Spleen (tissue), 11 donors: ENCODE measurements at regions not wholly inside any gene's neighbourhood (a gene's known extent, or its start where the extent isn't known, plus 50 kb on each side); places are given as distances from the start of the nearest gene placed in this dataset.

Source experiments
- DNase-seq: peaks from one replicate; pipeline ENCODE4 v3.0.0-alpha.2; 2020
- H3K27ac ChIP-seq, 8 donors: fragments of 200-600 bp; sonication (generic) in 7 of 8; 1 replicate in 4 of 8; 2 replicates in 4 of 8; pipeline versions ENCODE4 v1.5.0 to v1.8.0; 2016 to 2021; ENCODE audit warnings: inconsistent platforms in 4 of 8, mild to moderate bottlenecking in 4 of 8, moderate library complexity in 1 of 8
- H3K27me3 ChIP-seq, 7 donors: fragments of 200-600 bp; sonication (generic) in 6 of 7; replicated peaks in 1 of 7; 1 replicate in 4 of 7; 2 replicates in 3 of 7; pipeline versions ENCODE4 v1.5.0 to v1.8.0; 2016 to 2021; ENCODE audit warnings: inconsistent platforms in 3 of 7, mild to moderate bottlenecking in 1 of 7
- H3K36me3 ChIP-seq, 6 donors: fragments of 200-600 bp; sonication (generic) in 5 of 6; 1 replicate in 4 of 6; 2 replicates in 2 of 6; pipeline versions ENCODE4 v1.5.0 to v1.8.0; 2016 to 2021; ENCODE audit warnings: inconsistent platforms in 2 of 6
- H3K4me1 ChIP-seq, 6 donors: fragments of 200-600 bp; sonication (generic) in 5 of 6; 1 replicate in 3 of 6; 2 replicates in 3 of 6; pipeline versions ENCODE4 v1.5.0 to v1.8.0; 2016 to 2021; ENCODE audit warnings: inconsistent platforms in 3 of 6
- H3K4me3 ChIP-seq, 8 donors: fragments of 200-600 bp; sonication (generic) in 7 of 8; 1 replicate in 4 of 8; 2 replicates in 4 of 8; pipeline versions ENCODE4 v1.5.0 to v1.8.0; 2016 to 2021; ENCODE audit warnings: inconsistent platforms in 4 of 8, mild to moderate bottlenecking in 4 of 8, moderate library complexity in 2 of 8
- H3K9me3 ChIP-seq, 8 donors: fragments of 200-600 bp; sonication (generic) in 7 of 8; 1 replicate in 4 of 8; 2 replicates in 4 of 8; pipeline versions ENCODE4 v1.5.0 to v1.8.0; 2016 to 2021; ENCODE audit warnings: inconsistent platforms in 4 of 8
- POLR2A ChIP-seq, 3 donors: fragments of 450-650 bp; IDR thresholded peaks; one replicate each; pipeline ENCODE4 v1.5.1; 2017; ENCODE audit warnings: antibody characterized with exemption in 3 of 3, mild to moderate bottlenecking in 1 of 3
- POLR2AphosphoS5 ChIP-seq, 3 donors: sonication (generic); formaldehyde crosslinking; IDR thresholded peaks; one replicate each; pipeline ENCODE4 v1.5.1; 2017; ENCODE audit warnings: antibody characterized with exemption in 3 of 3
- WGBS, 5 donors: extraction: QIAGEN DNeasy Blood & Tissue Kit in 3 of 5; methylation state at CpG; one replicate each; pipeline versions ENCODE4 v1.1.5 to v1.1.7; 2013 to 2018; 5-methylcytosine and 5-hydroxymethylcytosine counted together
- intact Hi-C: fragments of 100-400 bp; cut with DNase I; formaldehyde crosslinking; loops from one replicate; pipeline ENCODE4 v1.15.0; 2023; ENCODE audit warnings: low total_unique reads
- TF ChIP-seq, protein P1 (sequence below), 11 experiments: fragments of 200-600 bp in 7 of 11; fragments of 450-650 bp in 4 of 11; sonication (generic) in 4 of 11; IDR thresholded peaks in 8 of 11; conservative IDR thresholded peaks in 3 of 11; 1 replicate in 7 of 11; 2 replicates in 4 of 11; pipeline versions ENCODE4 v1.4.0 to v1.8.0; 2016 to 2021; ENCODE audit warnings: antibody characterized with exemption in 11 of 11, inconsistent platforms in 4 of 11, mild to moderate bottlenecking in 1 of 11
- donor health status: healthy with polysubstance abuse.
- donor health status: DM: no; HTN: no; CAD: no; lungs with moderate emphysema.
- donor health status: DM: no; HTN: no; CAD: no.
- donor health status: Bipolar disorder and iron deficiency.
- donor health status: healthy.
- donor health status: DM: no; HTN: no; CAD: no.
- donor health status: DM: yes; HTN: yes; CAD: no.

DNA sequence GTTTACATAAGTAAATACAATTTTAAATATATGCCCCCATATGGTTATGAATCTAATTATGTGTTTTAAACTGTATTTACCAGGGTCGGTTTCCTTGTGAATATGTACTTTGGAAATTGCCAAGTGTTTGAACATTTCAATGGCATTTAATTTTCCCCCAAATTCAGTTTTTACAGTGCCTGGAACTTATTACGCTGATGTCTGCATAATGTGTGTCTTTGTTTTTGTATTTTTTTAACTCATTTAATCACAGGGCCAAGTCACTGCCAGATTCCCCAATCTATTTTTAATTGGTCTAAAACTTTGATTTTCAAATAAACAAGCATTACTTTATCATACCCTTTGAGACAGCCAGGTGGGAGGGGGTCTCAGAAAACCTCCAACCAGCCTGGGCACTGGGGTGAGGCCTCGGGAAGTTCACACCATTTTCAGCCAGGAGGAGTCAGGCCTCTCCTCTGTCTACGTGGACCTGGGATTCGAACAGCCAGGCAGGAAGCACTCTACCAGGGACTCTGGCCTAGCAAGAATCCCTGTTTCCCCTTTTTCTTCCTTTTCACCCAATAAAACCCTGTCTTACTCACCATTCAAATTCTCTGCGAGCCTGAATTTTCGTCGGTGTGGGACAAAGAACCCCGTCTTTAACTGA lies 151.5 kb upstream of the COL1A2 start:
- intact Hi-C loops, result no loop called here
- H3K36me3 ChIP-seq, result no peaks in the 10 kb centered on the region
- 85 to 91% (median 89%) methylated on average over 9 of the region's 9 CpGs for WGBS, 5 donors
- no peak for DNase-seq
- no peak for TF ChIP-seq POLR2A (IDR thresholded peaks at IDR 0.05)
- no peak for TF ChIP-seq POLR2AphosphoS5 (IDR thresholded peaks at IDR 0.05)
- TF ChIP-seq, protein P1, sequence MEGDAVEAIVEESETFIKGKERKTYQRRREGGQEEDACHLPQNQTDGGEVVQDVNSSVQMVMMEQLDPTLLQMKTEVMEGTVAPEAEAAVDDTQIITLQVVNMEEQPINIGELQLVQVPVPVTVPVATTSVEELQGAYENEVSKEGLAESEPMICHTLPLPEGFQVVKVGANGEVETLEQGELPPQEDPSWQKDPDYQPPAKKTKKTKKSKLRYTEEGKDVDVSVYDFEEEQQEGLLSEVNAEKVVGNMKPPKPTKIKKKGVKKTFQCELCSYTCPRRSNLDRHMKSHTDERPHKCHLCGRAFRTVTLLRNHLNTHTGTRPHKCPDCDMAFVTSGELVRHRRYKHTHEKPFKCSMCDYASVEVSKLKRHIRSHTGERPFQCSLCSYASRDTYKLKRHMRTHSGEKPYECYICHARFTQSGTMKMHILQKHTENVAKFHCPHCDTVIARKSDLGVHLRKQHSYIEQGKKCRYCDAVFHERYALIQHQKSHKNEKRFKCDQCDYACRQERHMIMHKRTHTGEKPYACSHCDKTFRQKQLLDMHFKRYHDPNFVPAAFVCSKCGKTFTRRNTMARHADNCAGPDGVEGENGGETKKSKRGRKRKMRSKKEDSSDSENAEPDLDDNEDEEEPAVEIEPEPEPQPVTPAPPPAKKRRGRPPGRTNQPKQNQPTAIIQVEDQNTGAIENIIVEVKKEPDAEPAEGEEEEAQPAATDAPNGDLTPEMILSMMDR (IDR thresholded peaks at IDR 0.05 in 8 of 11, conservative IDR thresholded peaks at IDR 0.05 in 3 of 11), result no peak
- no peak overlapping the region for H3K4me3 ChIP-seq
- H3K27ac ChIP-seq, result no peak overlapping the region
- H3K27me3 ChIP-seq, result no peaks in the 10 kb centered on the region
- no peaks in the 10 kb centered on the region for H3K9me3 ChIP-seq
- peaks cover 0 to 10% (median 0%) of the 10 kb centered on the region in 6 donors for H3K4me1 ChIP-seq

DNA sequence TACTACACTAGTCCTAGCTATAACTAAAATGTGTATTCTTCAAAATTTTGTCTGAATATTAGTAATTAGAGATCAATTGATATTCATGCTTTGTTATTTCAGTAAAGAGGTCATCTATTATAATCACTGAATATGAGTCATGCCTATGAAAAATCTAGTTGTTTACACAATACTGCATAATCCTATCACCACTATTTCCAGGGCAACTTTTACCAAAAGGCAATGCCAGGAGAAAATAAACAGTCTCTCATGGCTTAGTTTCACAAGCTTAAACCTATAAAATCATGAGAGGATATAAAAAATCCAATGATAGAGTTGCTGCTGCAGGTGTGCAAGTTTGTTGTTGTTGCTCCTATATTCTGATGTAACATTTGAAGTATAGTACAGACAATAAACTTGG lies 149.9 kb upstream of the COL1A2 start:
- H3K27ac ChIP-seq, result no peak overlapping the region
- DNase-seq, result no peak
- intact Hi-C loops, result no loop called here
- H3K9me3 ChIP-seq, result no peaks in the 10 kb centered on the region
- H3K36me3 ChIP-seq, result no peaks in the 10 kb centered on the region
- H3K4me3 ChIP-seq, result no peak overlapping the region
- no peak for TF ChIP-seq POLR2A (IDR thresholded peaks at IDR 0.05)
- TF ChIP-seq POLR2AphosphoS5 (IDR thresholded peaks at IDR 0.05), result no peak
- TF ChIP-seq, protein P1 (IDR thresholded peaks at IDR 0.05 in 8 of 11, conservative IDR thresholded peaks at IDR 0.05 in 3 of 11), result no peak
- H3K27me3 ChIP-seq, result no peaks in the 10 kb centered on the region
- H3K4me1 ChIP-seq, result peaks cover 0 to 4% (median 0%) of the 10 kb centered on the region in 6 donors

DNA sequence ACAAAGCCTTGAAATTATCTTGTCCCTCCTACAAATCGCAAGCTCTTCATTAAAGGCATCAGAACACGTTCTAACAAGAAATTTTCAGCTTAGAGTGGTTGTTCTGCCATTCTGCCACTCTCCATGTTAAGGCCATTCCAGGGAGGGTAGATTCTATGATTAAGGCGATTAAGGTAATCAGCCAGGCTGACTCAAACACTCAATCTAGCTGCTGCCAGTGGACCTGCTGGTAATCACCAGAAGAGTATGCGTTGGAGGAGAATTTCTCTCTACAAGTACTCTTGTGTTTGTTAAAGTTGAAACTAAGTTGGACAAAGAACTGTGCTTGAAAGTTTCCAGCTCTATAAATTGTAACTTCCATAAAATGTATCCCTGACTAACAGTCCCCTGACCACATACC lies 149.2 kb upstream of the COL1A2 start:
- Histone ChIP-seq H3K36me3 (no peaks in the 10 kb centered on the region), H3K27ac (no peak overlapping the region), H3K27me3 (no peaks in the 10 kb centered on the region), H3K4me3 (no peak overlapping the region), H3K4me1 (no peaks in the 10 kb centered on the region), H3K9me3 (no peaks in the 10 kb centered on the region)
- 86 to 94% (median 91%) methylated on average over 4 of the region's 4 CpGs for WGBS, 5 donors
- intact Hi-C loops, result no loop called here
- DNase-seq, result no peak
- TF ChIP-seq, protein P1 (IDR thresholded peaks at IDR 0.05 in 8 of 11, conservative IDR thresholded peaks at IDR 0.05 in 3 of 11), result no peak
- TF ChIP-seq POLR2A (IDR thresholded peaks at IDR 0.05), result no peak
- no peak for TF ChIP-seq POLR2AphosphoS5 (IDR thresholded peaks at IDR 0.05)

DNA sequence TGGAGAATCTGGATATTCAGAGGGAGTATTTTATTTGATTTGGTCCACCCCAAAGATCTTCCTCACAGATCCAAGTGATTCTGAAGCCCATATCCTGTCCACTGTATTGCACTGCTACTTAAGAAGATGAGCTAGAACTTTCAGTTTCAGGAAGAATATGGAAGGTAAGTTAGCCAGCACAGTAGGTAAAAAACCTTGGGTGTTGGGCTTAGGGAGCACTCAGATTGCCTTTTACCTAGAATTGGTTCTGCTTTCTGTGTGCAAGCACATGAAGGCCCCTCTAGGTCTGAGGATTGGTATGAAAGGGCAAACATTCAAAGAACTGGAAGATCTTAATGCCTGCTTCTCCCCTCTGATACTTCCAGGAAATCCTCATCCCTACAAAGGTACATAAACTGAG lies 146.7 kb upstream of the COL1A2 start:
- intact Hi-C loops, result no loop called here
- no peaks in the 10 kb centered on the region for H3K36me3 ChIP-seq
- TF ChIP-seq POLR2A (IDR thresholded peaks at IDR 0.05) (no peak), POLR2AphosphoS5 (IDR thresholded peaks at IDR 0.05) (no peak)
- TF ChIP-seq, protein P1 (IDR thresholded peaks at IDR 0.05 in 8 of 11, conservative IDR thresholded peaks at IDR 0.05 in 3 of 11), result no peak
- no peak overlapping the region for H3K27ac ChIP-seq
- H3K4me3 ChIP-seq, result no peak overlapping the region
- H3K9me3 ChIP-seq, result no peaks in the 10 kb centered on the region
- DNase-seq, result no peak
- H3K27me3 ChIP-seq, result no peaks in the 10 kb centered on the region
- no peaks in the 10 kb centered on the region for H3K4me1 ChIP-seq
